IgD-negative memory B cell (primary cell): ENCODE measurements at regions not wholly inside any gene's neighbourhood (a gene's known extent, or its start where the extent isn't known, plus 50 kb on each side); places are given as distances from the start of the nearest gene placed in this dataset.

Experiments
- H3K27ac Mint-ChIP-seq, 3 donors: one replicate each; pipeline ENCODE4 v1.8.0; 2020 to 2022; ENCODE audit warnings: mild to moderate bottlenecking in 3 of 3, mixed read lengths in 3 of 3, moderate library complexity in 1 of 3
- H3K27me3 Mint-ChIP-seq: one replicate; pipeline ENCODE4 v1.8.0; 2021; ENCODE audit warnings: mixed read lengths
- H3K36me3 Mint-ChIP-seq: one replicate; pipeline ENCODE4 v1.8.0; 2020; ENCODE audit warnings: mild to moderate bottlenecking, mixed read lengths
- H3K4me1 Mint-ChIP-seq, 3 donors: one replicate each; pipeline ENCODE4 v1.8.0; 2020 to 2022; ENCODE audit warnings: mixed read lengths in 3 of 3, mild to moderate bottlenecking in 1 of 3
- H3K4me3 Mint-ChIP-seq, 4 donors: one replicate each; pipeline ENCODE4 v1.8.0; 2020 to 2022; ENCODE audit warnings: mild to moderate bottlenecking in 4 of 4, mixed read lengths in 4 of 4, moderate library complexity in 3 of 4
- H3K9me3 Mint-ChIP-seq, 3 donors: one replicate each; pipeline ENCODE4 v1.8.0; 2020 to 2021; ENCODE audit warnings: mixed read lengths in 3 of 3, mild to moderate bottlenecking in 1 of 3

GRCh38 chr18:78363556-78364387 lies 615.8 kb upstream of the SALL3 start:
- H3K27ac Mint-ChIP-seq = no peak overlapping the region
- H3K9me3 Mint-ChIP-seq = peaks cover 0 to 9% (median 2%) of the 10 kb centered on the region in 3 donors
- no peak overlapping the region for H3K4me3 Mint-ChIP-seq
- no peaks in the 10 kb centered on the region for H3K4me1 Mint-ChIP-seq
- no peaks in the 10 kb centered on the region for H3K36me3 Mint-ChIP-seq
- no peaks in the 10 kb centered on the region for H3K27me3 Mint-ChIP-seq

DNA sequence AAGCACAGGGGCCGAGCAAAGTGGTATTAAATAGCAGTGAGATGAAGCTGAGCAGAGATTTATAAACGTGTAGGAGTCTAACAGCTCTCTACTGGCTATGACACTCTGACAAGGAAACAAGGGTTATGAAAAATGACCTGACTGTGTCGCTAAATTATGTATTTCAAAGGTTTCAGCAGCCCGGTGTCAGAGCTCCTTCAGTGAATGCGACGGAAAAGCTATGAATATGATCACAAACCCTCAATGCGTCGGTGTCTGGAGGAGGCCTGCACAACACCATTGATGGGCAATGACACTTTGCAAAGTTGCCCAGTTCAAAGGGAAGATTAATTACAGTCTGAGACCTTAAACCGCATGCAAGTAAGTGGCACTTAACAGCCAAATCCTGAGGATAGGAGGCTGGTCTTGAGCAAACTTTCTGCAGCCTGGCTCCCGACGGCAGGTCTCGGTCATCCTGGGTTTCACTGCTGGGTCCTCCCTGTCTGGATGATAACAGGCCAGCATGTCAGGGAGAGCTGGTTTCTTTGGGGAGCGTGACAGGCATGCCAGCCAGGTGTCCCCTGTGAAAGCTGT lies 615.1 kb upstream of the SALL3 start:
- no peaks in the 10 kb centered on the region for H3K36me3 Mint-ChIP-seq
- no peak overlapping the region for H3K27ac Mint-ChIP-seq
- peaks cover 0 to 9% (median 2%) of the 10 kb centered on the region in 3 donors for H3K9me3 Mint-ChIP-seq
- H3K4me3 Mint-ChIP-seq = no peak overlapping the region
- H3K27me3 Mint-ChIP-seq = no peaks in the 10 kb centered on the region
- no peaks in the 10 kb centered on the region for H3K4me1 Mint-ChIP-seq

DNA sequence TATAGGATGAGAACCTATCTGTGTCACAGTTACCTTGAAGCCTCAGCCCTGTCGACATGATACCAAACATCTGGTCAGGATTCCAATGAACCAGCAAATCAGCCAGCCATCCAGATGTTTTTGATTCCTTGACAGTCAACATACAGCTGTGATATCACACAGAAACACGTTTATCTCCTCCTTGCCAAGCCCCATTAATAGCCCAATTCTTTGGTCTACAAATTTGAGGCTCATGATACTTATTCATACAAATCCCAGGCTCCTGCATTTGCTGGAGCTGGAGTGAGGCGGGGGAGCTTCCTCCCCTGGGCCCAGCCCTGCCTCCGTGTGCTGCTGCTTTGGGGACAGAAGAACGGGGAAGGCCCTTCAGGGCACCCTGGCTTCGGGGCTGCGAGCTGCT lies 611.6 kb upstream of the SALL3 start:
- Mint-ChIP-seq H3K9me3 (peaks cover 0 to 3% (median 1%) of the 10 kb centered on the region in 3 donors), H3K36me3 (no peaks in the 10 kb centered on the region), H3K27ac (no peak overlapping the region), H3K4me3 (no peak overlapping the region), H3K4me1 (no peaks in the 10 kb centered on the region), H3K27me3 (no peaks in the 10 kb centered on the region)

DNA sequence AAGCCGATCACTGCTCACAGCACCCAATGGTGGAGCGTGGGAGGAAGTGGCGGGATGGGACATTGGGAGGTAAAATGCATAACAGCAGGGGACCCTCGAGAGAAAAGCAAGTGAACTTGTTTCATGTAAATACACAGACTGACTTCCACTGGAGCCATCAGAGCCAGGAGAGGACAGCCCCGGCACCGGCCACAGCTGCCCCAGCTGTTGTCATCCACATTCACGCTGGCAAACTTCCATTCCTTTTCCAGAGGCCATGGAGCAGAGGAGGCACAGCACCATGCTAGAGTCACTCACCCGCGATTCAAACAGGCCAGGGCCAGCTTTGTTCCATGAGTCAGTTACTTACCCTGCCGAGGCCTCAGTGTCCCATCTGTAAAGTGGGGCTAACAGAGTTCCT lies 610.9 kb upstream of the SALL3 start:
- no peaks in the 10 kb centered on the region for H3K27me3 Mint-ChIP-seq
- H3K4me1 Mint-ChIP-seq = no peaks in the 10 kb centered on the region
- H3K4me3 Mint-ChIP-seq = no peak overlapping the region
- peaks cover 0 to 3% (median 0%) of the 10 kb centered on the region in 3 donors for H3K9me3 Mint-ChIP-seq
- H3K27ac Mint-ChIP-seq = no peak overlapping the region
- no peaks in the 10 kb centered on the region for H3K36me3 Mint-ChIP-seq

- Mint-ChIP-seq H3K27ac (no peak overlapping the region), H3K27me3 (no peaks in the 10 kb centered on the region), H3K4me3 (no peak overlapping the region), H3K36me3 (no peaks in the 10 kb centered on the region), H3K9me3 (peaks cover 0 to 2% (median 0%) of the 10 kb centered on the region in 3 donors), H3K4me1 (no peaks in the 10 kb centered on the region)
Measured at GRCh38 chr18:78376046-78376445, 603.6 kb upstream of the SALL3 start.

- Mint-ChIP-seq H3K9me3 (peaks cover 0 to 3% (median 0%) of the 10 kb centered on the region in 3 donors), H3K27ac (no peak overlapping the region), H3K4me1 (no peaks in the 10 kb centered on the region), H3K27me3 (no peaks in the 10 kb centered on the region), H3K36me3 (no peaks in the 10 kb centered on the region), H3K4me3 (no peak overlapping the region)
Measured at GRCh38 chr18:78378403-78378802, 601.2 kb upstream of the SALL3 start.

DNA sequence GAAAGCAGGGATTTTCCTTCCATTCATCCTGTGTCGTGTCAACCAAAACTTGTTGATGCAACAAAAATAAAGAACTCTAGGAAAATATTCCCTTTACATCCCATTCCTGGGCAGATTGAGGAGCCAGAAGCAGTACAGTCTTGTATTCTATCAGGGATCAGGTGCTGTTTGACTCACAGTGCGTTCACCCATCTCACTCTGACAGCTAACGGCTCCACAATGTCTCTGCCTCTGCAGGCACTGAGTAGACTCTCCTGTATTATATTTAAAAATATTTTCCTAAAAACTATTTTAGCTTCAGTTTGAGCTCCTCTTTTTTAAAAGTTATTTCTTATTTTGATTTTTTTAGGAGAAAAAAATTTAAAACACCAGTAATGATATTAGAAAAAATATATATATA lies 600.6 kb upstream of the SALL3 start:
- peaks cover 0 to 3% (median 0%) of the 10 kb centered on the region in 3 donors for H3K9me3 Mint-ChIP-seq
- H3K27me3 Mint-ChIP-seq = no peaks in the 10 kb centered on the region
- no peak overlapping the region for H3K4me3 Mint-ChIP-seq
- no peak overlapping the region for H3K27ac Mint-ChIP-seq
- H3K36me3 Mint-ChIP-seq = no peaks in the 10 kb centered on the region
- H3K4me1 Mint-ChIP-seq = no peaks in the 10 kb centered on the region

- H3K27ac Mint-ChIP-seq = no peak overlapping the region
- no peaks in the 10 kb centered on the region for H3K36me3 Mint-ChIP-seq
- H3K4me3 Mint-ChIP-seq = no peak overlapping the region
- H3K9me3 Mint-ChIP-seq = peaks cover 4 to 16% (median 5%) of the 10 kb centered on the region in 3 donors
- H3K4me1 Mint-ChIP-seq = no peaks in the 10 kb centered on the region
- no peaks in the 10 kb centered on the region for H3K27me3 Mint-ChIP-seq
Measured at GRCh38 chr18:78390348-78390951, 589.2 kb upstream of the SALL3 start.

DNA sequence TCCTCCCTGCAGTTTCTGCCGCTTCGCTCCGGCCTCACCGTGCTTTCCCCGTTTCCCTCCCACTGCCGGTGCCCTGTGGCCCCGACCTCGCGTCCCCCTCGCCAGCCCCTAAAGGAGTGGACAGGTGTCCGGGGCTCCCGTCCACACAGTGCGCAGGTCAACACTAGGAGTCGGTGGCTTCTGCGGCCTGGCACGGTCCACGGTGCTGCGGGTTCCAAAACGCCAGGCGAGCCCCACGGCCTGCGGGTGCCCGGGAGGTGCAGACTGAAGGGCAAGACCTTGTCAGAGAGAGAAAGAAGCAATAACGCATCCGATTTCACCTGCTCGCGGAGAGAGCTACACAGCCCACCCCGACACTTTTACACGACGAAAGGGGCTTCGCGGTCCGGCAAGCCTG lies 588.7 kb upstream of the SALL3 start:
- Mint-ChIP-seq H3K4me3 (no peak overlapping the region), H3K4me1 (no peaks in the 10 kb centered on the region), H3K27me3 (no peaks in the 10 kb centered on the region), H3K27ac (no peak overlapping the region), H3K9me3 (peaks cover 4 to 14% (median 5%) of the 10 kb centered on the region in 3 donors), H3K36me3 (peaks cover 2% of the 10 kb centered on the region)

GRCh38 chr18:78393086-78393862 lies 586.3 kb upstream of the SALL3 start:
- H3K9me3 Mint-ChIP-seq = peaks cover 5 to 11% (median 8%) of the 10 kb centered on the region in 3 donors
- H3K4me1 Mint-ChIP-seq = no peaks in the 10 kb centered on the region
- H3K27ac Mint-ChIP-seq = no peak overlapping the region
- no peak overlapping the region for H3K4me3 Mint-ChIP-seq
- H3K27me3 Mint-ChIP-seq = no peaks in the 10 kb centered on the region
- peaks cover 2% of the 10 kb centered on the region for H3K36me3 Mint-ChIP-seq

DNA sequence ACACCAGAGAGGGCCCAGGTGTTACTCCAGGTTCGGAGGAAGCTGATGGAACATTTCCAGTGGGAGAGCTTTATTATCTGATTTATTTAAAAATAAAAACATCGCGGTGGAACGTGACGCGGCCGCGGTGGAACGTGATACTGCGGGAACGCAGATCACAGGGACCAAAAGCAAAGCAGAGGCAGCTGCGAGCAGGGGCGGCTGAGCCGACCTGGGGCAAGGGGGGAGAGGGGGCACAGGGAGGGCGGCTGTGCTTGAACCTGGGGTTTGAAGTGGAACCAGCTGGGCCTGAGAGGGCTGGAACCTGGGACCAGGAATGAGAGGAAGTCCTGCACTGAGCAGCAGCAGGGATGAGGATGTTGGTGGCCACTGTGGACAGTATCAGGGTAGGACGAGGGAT lies 583.5 kb upstream of the SALL3 start:
- no peak overlapping the region for H3K27ac Mint-ChIP-seq
- H3K36me3 Mint-ChIP-seq = peaks cover 2% of the 10 kb centered on the region
- no peak overlapping the region for H3K4me3 Mint-ChIP-seq
- no peaks in the 10 kb centered on the region for H3K27me3 Mint-ChIP-seq
- peaks cover 5 to 10% (median 9%) of the 10 kb centered on the region in 3 donors for H3K9me3 Mint-ChIP-seq
- H3K4me1 Mint-ChIP-seq = no peaks in the 10 kb centered on the region

- H3K4me1 Mint-ChIP-seq = no peaks in the 10 kb centered on the region
- no peak overlapping the region for H3K4me3 Mint-ChIP-seq
- H3K9me3 Mint-ChIP-seq = peaks cover 5 to 10% (median 9%) of the 10 kb centered on the region in 3 donors
- peaks cover 2% of the 10 kb centered on the region for H3K36me3 Mint-ChIP-seq
- H3K27me3 Mint-ChIP-seq = no peaks in the 10 kb centered on the region
- H3K27ac Mint-ChIP-seq = no peak overlapping the region
Measured at GRCh38 chr18:78396756-78397155, 582.9 kb upstream of the SALL3 start.

- Mint-ChIP-seq H3K4me1 (no peaks in the 10 kb centered on the region), H3K4me3 (no peak overlapping the region), H3K9me3 (peaks cover 6 to 10% (median 8%) of the 10 kb centered on the region in 3 donors), H3K27me3 (no peaks in the 10 kb centered on the region), H3K36me3 (peaks cover 2% of the 10 kb centered on the region), H3K27ac (no peak overlapping the region)
Measured at GRCh38 chr18:78399992-78400503, 579.6 kb upstream of the SALL3 start.

- H3K4me1 Mint-ChIP-seq = no peaks in the 10 kb centered on the region
- H3K9me3 Mint-ChIP-seq = peaks cover 5 to 7% (median 6%) of the 10 kb centered on the region in 3 donors
- H3K36me3 Mint-ChIP-seq = no peaks in the 10 kb centered on the region
- H3K27me3 Mint-ChIP-seq = no peaks in the 10 kb centered on the region
- no peak overlapping the region for H3K4me3 Mint-ChIP-seq
- H3K27ac Mint-ChIP-seq = no peak overlapping the region
Measured at GRCh38 chr18:78402440-78402839, 577.2 kb upstream of the SALL3 start.

DNA sequence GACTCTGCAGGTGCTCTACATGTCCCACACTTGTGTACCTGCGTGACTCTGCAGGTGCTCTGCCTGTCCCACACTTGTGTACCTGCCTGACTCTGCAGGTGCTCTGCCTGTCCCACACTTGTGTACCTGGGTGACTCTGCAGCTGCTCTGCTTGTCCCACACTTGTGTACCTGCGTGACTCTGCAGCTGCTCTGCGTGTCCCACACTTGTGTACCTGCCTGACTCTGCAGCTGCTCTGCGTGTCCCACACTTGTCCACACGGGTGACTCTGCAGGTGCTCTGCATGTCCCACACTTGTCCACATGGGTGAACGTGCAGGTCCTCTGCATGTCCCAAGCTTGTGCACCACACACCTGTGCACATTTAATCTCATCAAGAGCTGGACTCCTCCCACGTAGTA lies 576.7 kb upstream of the SALL3 start:
- Mint-ChIP-seq H3K4me3 (no peak overlapping the region), H3K9me3 (peaks cover 3 to 4% (median 3%) of the 10 kb centered on the region in 3 donors), H3K36me3 (no peaks in the 10 kb centered on the region), H3K27me3 (no peaks in the 10 kb centered on the region), H3K27ac (no peak overlapping the region), H3K4me1 (peaks cover 0 to under 1% (median 0%) of the 10 kb centered on the region in 3 donors)
